A673 (cell line): ENCODE measurements at regions not wholly inside any gene's neighbourhood (a gene's known extent, or its start where the extent isn't known, plus 50 kb on each side); places are given as distances from the start of the nearest gene placed in this dataset.

Experiments
- EZH2 ChIP-seq: fragments of 200-600 bp; sonication (generic); IDR thresholded peaks from 2 replicates; pipeline ENCODE4 v1.6.1; 2017; ENCODE audit warnings: borderline replicate concordance, low read depth, mild to moderate bottlenecking, mixed read lengths, antibody characterized with exemption, low read length; ENCODE audit not compliant: poor library complexity, severe bottlenecking
- TF ChIP-seq, protein P1 (sequence below): fragments of 300-800, 200-600 bp; sonication (generic); conservative IDR thresholded peaks from 2 replicates; pipeline ENCODE4 v1.5.1; 2017; ENCODE audit warnings: low read depth, mild to moderate bottlenecking, antibody characterized with exemption, low read length, moderate library complexity, mixed read lengths

DNA sequence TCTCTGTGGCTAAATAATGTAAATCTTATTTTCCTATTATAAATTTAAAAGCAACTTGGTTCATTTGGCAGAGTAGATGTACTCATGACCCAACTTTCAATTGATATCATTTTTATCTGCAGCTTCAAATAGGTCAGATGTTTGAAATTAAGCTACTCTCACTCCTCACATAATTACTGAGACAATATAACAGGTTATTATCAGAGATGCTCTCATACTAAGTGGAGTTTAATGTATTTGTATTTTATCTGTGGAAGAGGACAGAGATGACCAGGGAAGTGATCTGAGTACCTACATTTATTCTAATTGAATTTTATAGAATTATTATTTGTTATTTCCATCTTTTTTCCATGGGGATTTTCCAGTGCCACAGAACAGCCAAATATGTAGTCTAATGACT, 177.4 kb upstream of the PRLR start:
- TF ChIP-seq, protein P1, sequence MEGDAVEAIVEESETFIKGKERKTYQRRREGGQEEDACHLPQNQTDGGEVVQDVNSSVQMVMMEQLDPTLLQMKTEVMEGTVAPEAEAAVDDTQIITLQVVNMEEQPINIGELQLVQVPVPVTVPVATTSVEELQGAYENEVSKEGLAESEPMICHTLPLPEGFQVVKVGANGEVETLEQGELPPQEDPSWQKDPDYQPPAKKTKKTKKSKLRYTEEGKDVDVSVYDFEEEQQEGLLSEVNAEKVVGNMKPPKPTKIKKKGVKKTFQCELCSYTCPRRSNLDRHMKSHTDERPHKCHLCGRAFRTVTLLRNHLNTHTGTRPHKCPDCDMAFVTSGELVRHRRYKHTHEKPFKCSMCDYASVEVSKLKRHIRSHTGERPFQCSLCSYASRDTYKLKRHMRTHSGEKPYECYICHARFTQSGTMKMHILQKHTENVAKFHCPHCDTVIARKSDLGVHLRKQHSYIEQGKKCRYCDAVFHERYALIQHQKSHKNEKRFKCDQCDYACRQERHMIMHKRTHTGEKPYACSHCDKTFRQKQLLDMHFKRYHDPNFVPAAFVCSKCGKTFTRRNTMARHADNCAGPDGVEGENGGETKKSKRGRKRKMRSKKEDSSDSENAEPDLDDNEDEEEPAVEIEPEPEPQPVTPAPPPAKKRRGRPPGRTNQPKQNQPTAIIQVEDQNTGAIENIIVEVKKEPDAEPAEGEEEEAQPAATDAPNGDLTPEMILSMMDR, result no peak
- TF ChIP-seq EZH2, result no peak
